Tibial nerve (tissue), 4 donors: ENCODE measurements at regions not wholly inside any gene's neighbourhood (a gene's known extent, or its start where the extent isn't known, plus 50 kb on each side); places are given as distances from the start of the nearest gene placed in this dataset.
"Not testable (repeated sequence)": the region's sequence is repeated elsewhere in the genome, so short reads cannot be mapped to it uniquely, and the experiment has no call there.

Experiments used
- CTCF ChIP-seq, 5 experiments: fragments of 200-600 bp in 3 of 5; fragments of 450-650 bp in 2 of 5; sonication (generic) in 3 of 5; IDR thresholded peaks; one replicate each; pipeline ENCODE4 v1.5.1; 2016 to 2019; ENCODE audit warnings: antibody characterized with exemption in 5 of 5, mild to moderate bottlenecking in 3 of 5, moderate library complexity in 2 of 5
- EP300 ChIP-seq, 2 donors: sonication (generic); formaldehyde crosslinking; IDR thresholded peaks; one replicate each; pipeline ENCODE4 v1.6.1; 2017; ENCODE audit warnings: antibody characterized with exemption in 2 of 2, mild to moderate bottlenecking in 1 of 2
- POLR2A ChIP-seq, 2 donors: fragments of 450-650 bp; IDR thresholded peaks; one replicate each; pipeline ENCODE4 v1.6.1; 2017; ENCODE audit warnings: antibody characterized with exemption in 2 of 2, mild to moderate bottlenecking in 2 of 2, moderate library complexity in 2 of 2

GRCh38 chr3:182523424-182523823 lies 269.9 kb upstream of the ATP11B start:
- TF ChIP-seq CTCF, POLR2A, EP300 (IDR thresholded peaks at IDR 0.05): not testable (repeated sequence)
